Choroid plexus epithelial cell (primary cell): ENCODE measurements at regions not wholly inside any gene's neighbourhood (a gene's known extent, or its start where the extent isn't known, plus 50 kb on each side); places are given as distances from the start of the nearest gene placed in this dataset.

Experiments
- DNase-seq: peaks from one replicate; pipeline ENCODE4 v3.0.0-alpha.2; 2010; ENCODE audit warnings: low read depth
- H3K4me3 ChIP-seq: 2 replicates; pipeline ENCODE4 v1.5.1; 2011; ENCODE audit warnings: low read depth, mild to moderate bottlenecking, control low read depth, low read length, moderate library complexity
- CTCF ChIP-seq: conservative IDR thresholded peaks from 2 replicates; pipeline ENCODE4 v1.5.1; 2011; ENCODE audit warnings: low read depth, mild to moderate bottlenecking, control low read depth, inconsistent platforms, low read length, moderate library complexity

DNA sequence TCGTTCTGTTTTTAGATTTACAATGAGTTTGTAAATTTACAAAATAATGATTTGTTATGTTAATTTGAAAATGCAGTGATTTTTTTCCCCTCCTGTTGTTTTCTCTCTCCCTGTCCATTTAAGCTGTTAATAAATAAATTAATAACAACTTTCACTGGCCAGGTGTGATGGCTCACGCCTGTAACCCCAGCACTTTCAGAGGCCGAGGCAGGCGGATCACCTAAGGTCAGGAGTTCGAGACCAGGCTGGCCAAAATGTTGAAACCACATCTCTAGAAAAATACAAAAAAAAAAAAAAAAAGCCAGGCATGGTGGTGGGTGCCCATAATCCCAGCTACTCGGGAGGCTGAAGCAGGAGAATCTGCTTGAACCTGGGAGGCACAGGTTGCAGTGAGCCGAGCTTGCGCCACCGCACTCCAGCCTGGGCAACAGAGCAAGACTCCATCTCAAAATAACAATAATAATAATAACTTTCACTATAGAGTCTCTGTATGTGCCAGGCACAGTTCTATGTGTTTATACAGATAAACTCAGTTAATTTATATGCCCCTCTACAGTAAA is 229.2 kb upstream of the ARGLU1 start:
- no peak for DNase-seq
- no peak overlapping the region for H3K4me3 ChIP-seq
- no peak for TF ChIP-seq CTCF

GRCh38 chr13:106796280-106797047 is 228.5 kb upstream of the ARGLU1 start:
- no peak overlapping the region for H3K4me3 ChIP-seq
- no peak for TF ChIP-seq CTCF
- no peak for DNase-seq

GRCh38 chr13:106795847-106796246 is 227.9 kb upstream of the ARGLU1 start:
- no peak overlapping the region for H3K4me3 ChIP-seq
- TF ChIP-seq CTCF: no peak
- no peak for DNase-seq

- H3K4me3 ChIP-seq: no peak overlapping the region
- no peak for TF ChIP-seq CTCF
- DNase-seq: no peak
Measured at GRCh38 chr13:106794117-106794516, 226.2 kb upstream of the ARGLU1 start.

- no peak overlapping the region for H3K4me3 ChIP-seq
- DNase-seq: no peak
- no peak for TF ChIP-seq CTCF
Measured at GRCh38 chr13:106789911-106790310, 222.0 kb upstream of the ARGLU1 start.

GRCh38 chr13:106786006-106786563 is 218.1 kb upstream of the ARGLU1 start:
- no peak for DNase-seq
- H3K4me3 ChIP-seq: no peak overlapping the region
- no peak for TF ChIP-seq CTCF
